Choroid plexus epithelial cell (primary cell): ENCODE measurements at regions not wholly inside any gene's neighbourhood (a gene's known extent, or its start where the extent isn't known, plus 50 kb on each side); places are given as distances from the start of the nearest gene placed in this dataset.
"Not testable (repeated sequence)": the region's sequence is repeated elsewhere in the genome, so short reads cannot be mapped to it uniquely, and the experiment has no call there.

Source experiments
- DNase-seq: peaks from one replicate; pipeline ENCODE4 v3.0.0-alpha.2; 2010; ENCODE audit warnings: low read depth
- H3K4me3 ChIP-seq: 2 replicates; pipeline ENCODE4 v1.5.1; 2011; ENCODE audit warnings: low read depth, mild to moderate bottlenecking, control low read depth, low read length, moderate library complexity
- TF ChIP-seq, protein P1 (sequence below): conservative IDR thresholded peaks from 2 replicates; pipeline ENCODE4 v1.5.1; 2011; ENCODE audit warnings: low read depth, mild to moderate bottlenecking, control low read depth, inconsistent platforms, low read length, moderate library complexity

DNA sequence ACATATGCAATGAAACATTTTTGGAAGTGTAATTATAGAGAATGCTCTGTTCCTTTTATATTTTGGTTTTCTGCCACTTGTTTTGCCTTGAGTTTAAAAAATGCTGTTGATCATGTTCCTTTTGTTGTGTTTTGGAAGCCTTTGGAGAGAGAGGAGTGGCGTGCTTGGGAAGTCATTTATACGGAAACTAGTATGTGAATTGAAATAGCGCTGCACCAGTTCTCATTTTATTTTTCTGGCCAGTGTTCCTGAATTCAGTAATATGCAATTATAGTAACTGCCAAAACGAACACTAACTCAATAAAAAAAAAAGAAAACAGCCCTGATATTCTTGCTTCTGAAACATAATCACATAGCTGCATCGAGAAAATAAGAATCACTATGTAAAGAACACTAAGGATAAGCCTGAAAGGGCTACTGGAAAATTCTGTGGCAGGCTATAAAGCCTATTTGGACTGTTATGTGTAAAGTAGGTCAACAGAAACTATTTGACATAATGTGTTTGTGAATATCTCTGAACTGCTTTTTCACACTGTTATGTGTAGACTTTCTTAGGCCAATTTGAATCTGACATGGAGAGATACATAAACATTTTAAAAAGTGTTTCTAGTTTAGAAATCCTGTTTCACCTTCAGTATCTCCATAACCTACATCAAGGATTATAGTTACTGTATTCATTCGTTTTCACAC lies 742.0 kb downstream of the KCNT2 start:
- DNase-seq: no peak
- no peak overlapping the region for H3K4me3 ChIP-seq
- TF ChIP-seq, protein P1, sequence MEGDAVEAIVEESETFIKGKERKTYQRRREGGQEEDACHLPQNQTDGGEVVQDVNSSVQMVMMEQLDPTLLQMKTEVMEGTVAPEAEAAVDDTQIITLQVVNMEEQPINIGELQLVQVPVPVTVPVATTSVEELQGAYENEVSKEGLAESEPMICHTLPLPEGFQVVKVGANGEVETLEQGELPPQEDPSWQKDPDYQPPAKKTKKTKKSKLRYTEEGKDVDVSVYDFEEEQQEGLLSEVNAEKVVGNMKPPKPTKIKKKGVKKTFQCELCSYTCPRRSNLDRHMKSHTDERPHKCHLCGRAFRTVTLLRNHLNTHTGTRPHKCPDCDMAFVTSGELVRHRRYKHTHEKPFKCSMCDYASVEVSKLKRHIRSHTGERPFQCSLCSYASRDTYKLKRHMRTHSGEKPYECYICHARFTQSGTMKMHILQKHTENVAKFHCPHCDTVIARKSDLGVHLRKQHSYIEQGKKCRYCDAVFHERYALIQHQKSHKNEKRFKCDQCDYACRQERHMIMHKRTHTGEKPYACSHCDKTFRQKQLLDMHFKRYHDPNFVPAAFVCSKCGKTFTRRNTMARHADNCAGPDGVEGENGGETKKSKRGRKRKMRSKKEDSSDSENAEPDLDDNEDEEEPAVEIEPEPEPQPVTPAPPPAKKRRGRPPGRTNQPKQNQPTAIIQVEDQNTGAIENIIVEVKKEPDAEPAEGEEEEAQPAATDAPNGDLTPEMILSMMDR: no peak

DNA sequence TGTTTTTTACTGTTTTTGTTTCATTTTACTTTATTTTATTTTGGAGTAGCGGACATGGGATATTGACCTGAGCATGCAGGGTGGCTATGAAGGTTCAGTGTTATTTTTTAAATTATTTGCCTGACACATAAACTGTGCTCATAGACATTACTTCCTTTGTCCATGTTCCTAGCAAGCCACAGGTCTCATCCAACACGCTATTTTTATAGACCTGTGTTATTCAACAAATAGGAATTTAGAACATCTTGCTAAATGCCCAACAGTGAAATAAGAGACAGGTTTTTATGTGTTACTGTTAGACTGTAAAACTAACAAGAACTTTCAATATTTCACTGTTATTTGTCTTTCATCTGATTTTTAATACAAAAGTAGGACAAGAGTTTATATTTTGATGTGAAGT lies 756.4 kb downstream of the KCNT2 start:
- peak; percentile 12 for DNase-seq
- H3K4me3 ChIP-seq: no peak overlapping the region
- TF ChIP-seq, protein P1: no peak

DNA sequence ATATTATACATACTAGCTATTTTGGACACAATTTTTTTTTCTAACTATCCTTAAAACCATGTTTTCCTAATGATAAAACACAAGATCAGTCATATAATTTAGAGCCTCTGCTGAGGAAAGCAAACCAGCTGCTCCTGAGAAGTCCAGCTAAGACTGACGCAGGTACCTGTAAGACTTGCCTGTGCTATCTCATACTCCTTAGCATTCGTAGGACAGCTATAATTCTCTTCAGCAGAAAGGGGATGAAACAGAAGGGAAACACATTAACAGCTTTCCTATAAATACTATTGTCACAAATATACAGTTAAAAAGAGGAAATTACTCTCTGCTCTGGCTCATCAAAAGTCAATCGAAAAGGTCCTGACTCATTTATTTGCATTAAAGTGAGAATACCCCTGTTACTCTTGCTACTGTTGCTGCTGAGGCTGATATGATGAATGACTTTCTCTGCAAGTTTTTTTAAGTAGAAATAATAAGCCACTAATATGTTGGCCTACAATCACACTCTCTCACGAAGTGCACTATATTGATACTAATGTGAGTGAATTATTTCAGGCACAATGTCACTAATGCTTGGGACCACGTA lies 757.1 kb downstream of the KCNT2 start:
- H3K4me3 ChIP-seq: no peak overlapping the region

DNA sequence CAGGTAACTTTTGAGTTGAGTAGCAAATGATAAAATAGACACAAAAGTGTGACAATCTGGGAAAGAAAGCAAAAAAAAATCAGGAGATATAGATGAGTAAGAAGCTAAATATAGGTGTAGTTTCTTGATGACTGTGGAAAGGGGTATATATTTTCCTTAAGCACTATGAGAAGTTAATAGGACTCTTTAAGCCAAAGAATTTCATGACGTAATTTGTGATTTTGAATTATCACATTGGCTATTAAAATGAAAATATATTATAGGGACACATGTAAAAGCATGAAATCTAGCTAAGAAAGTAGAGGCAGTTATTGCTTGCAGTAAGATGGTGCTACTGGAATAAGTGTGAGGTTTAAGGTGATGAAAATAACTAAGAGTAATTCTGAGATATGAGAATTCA lies 759.1 kb downstream of the KCNT2 start:
- TF ChIP-seq, protein P1: no peak
- DNase-seq: no peak
- H3K4me3 ChIP-seq: no peak overlapping the region

More for the DNA sequence above, 757.1 kb downstream of the KCNT2 start:
- DNase-seq: no peak
- TF ChIP-seq, protein P1: no peak

DNA sequence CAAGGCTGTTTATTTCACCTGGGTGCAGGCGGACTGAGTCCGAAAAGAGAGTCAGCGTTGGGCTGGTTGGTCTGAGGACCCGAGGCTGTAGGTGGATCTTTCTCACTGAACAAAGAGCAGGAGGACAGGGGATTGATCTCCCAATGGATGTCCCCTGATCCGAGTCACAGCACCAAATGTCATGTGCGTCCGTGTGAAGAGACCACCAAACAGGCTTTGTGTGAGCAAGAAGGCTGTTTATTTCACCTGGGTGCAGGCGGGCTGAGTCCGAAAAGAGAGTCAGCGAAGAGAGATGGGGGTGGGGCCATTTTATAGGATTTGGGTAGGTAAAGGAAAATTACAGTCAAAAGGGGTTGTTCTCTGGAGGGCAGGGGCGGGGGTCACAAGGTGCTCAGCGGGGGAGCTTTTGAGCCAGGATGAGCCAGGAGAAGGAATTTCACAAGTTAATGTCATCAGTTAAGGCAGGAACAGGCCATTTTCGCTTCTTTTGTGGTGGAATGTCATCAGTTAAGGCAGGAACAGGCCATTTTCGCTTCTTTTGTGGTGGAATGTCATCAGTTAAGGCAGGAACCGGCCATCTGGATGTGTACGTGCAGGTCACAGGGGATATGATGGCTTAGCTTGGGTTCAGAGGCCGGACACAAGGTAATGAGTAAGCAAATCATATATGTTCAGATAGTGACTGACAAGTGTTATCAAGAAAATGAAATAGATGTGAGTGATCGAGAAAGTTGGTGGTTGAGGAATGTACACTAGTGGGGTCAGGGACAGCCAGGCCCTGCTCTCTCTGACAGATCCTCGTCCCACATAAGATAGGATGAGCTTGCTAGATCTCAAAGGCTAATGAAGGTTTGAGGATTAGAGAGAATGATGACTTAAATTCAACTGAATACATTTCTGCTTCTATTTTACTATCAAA lies 760.0 kb downstream of the KCNT2 start:
- DNase-seq: not testable (repeated sequence)

DNA sequence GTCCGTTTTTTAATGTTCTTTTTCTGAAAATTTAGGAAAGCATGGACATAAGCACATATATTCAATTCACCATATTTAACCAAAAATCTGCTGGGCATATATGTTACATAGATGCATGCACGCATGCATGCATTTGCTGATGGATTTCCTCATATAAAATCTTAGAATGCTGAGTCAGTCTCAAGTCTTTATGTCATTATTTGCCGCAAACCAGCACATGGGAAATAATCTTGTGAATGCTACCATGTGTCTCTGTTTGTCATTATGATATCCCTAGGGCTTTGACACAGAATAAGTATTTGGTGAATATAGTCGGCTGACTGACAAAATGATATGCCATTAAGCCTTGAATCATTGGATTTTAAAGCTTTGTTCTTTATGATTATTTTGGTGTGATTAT lies 776.5 kb downstream of the KCNT2 start:
- H3K4me3 ChIP-seq: no peak overlapping the region
- DNase-seq: no peak
- TF ChIP-seq, protein P1: no peak

More for the DNA sequence above, 760.0 kb downstream of the KCNT2 start:
- not testable (repeated sequence) for H3K4me3 ChIP-seq

DNA sequence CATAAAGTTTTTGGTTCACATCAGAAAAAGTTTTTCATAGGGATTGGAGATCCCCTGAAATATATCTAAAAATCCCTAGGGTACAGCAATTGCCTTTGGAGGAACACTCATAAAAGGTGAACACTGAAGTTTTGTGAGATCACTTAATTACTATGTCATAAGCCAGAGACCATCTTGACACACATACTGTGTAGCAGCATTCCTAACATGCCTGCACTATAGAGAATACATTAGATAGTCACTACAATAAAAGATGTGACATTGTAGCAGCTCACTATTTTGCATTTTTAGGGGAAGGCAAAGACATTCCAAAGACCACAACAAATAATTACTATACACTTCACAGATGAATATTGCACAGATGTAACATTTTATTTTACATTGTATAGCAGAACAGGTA lies 779.9 kb downstream of the KCNT2 start:
- TF ChIP-seq, protein P1: no peak
- no peak overlapping the region for H3K4me3 ChIP-seq
- DNase-seq: no peak
